ENCODE measurements at regions not wholly inside any gene's neighbourhood (a gene's known extent, or its start where the extent isn't known, plus 50 kb on each side); places are given as distances from the start of the nearest gene placed in this dataset.

- Histone ChIP-seq H4K20me1 (ENCODE audit: control insufficient read depth, extremely low read depth, insufficient read depth, low read length) (no peaks in the 10 kb centered on the region), H3K27ac (ENCODE audit: control insufficient read depth, insufficient read depth, low read length) (no peak overlapping the region), H3K4me2 (ENCODE audit: control insufficient read depth, extremely low read depth, insufficient read depth, low read depth, low read length) (no peak overlapping the region), H3K4me1 (ENCODE audit: control insufficient read depth, extremely low read depth, insufficient read depth, low read length) (peaks cover 16% of the 10 kb centered on the region), H3K9me3 (ENCODE audit: control insufficient read depth, low read depth, low read length) (no peaks in the 10 kb centered on the region), H3K79me2 (ENCODE audit: control insufficient read depth, insufficient read depth, low read length) (no peaks in the 10 kb centered on the region), H3K4me3 (ENCODE audit: control insufficient read depth in 2 of 3, extremely low read depth in 1 of 3, insufficient read depth in 2 of 3, low read depth in 1 of 3, low read length in 3 of 3) (no peak overlapping the region), H2AFZ (ENCODE audit: control insufficient read depth, low read length) (no peak overlapping the region), H3K27me3 (ENCODE audit: control insufficient read depth, extremely low read depth, insufficient read depth, low read length) (no peaks in the 10 kb centered on the region), H3K9ac (ENCODE audit: control insufficient read depth, extremely low read depth, insufficient read depth, low read length) (no peak overlapping the region), H3K36me3 (ENCODE audit: control insufficient read depth in 2 of 2, extremely low read depth in 1 of 2, insufficient read depth in 2 of 2, low read length in 2 of 2) (no peaks in the 10 kb centered on the region), H3K9me1 (ENCODE audit: control insufficient read depth, extremely low read depth, insufficient read depth, low read length) (no peaks in the 10 kb centered on the region)
- dilution Hi-C loops (cut with MboI; ENCODE audit: extremely low pct_ligation_motif_present, low sequenced_read_pairs), result no loop called here
- DNase-seq (ENCODE audit: low read depth, low spot score) (no peak), FAIRE-seq (no peak)
- TF ChIP-seq EZH2 (IDR thresholded peaks at IDR 0.05; ENCODE audit: low read length) (no peak), CTCF (optimal IDR thresholded peaks at IDR 0.05 in 1 of 3, IDR thresholded peaks at IDR 0.05 in 1 of 3, conservative IDR thresholded peaks at IDR 0.05 in 1 of 3; ENCODE audit: extremely low read depth in 1 of 3, insufficient read depth in 2 of 3, low read length in 3 of 3) (no peak)
Measured at GRCh38 chr10:121291823-121292222, 306.4 kb downstream of the FGFR2 start.

GRCh38 chr10:121292321-121292720 lies 305.9 kb downstream of the FGFR2 start:
- H3K4me1 ChIP-seq (ENCODE audit: control insufficient read depth, extremely low read depth, insufficient read depth, low read length), result peaks cover 15% of the 10 kb centered on the region
- no peaks in the 10 kb centered on the region for H4K20me1 ChIP-seq (ENCODE audit: control insufficient read depth, extremely low read depth, insufficient read depth, low read length)
- no peak for TF ChIP-seq CTCF (optimal IDR thresholded peaks at IDR 0.05 in 1 of 3, IDR thresholded peaks at IDR 0.05 in 1 of 3, conservative IDR thresholded peaks at IDR 0.05 in 1 of 3; ENCODE audit: extremely low read depth in 1 of 3, insufficient read depth in 2 of 3, low read length in 3 of 3)
- TF ChIP-seq EZH2 (IDR thresholded peaks at IDR 0.05; ENCODE audit: low read length), result no peak
- no peaks in the 10 kb centered on the region for H3K27me3 ChIP-seq (ENCODE audit: control insufficient read depth, extremely low read depth, insufficient read depth, low read length)
- H3K9me3 ChIP-seq (ENCODE audit: control insufficient read depth, low read depth, low read length), result no peaks in the 10 kb centered on the region
- DNase-seq (ENCODE audit: low read depth, low spot score), result no peak
- H3K9me1 ChIP-seq (ENCODE audit: control insufficient read depth, extremely low read depth, insufficient read depth, low read length), result no peaks in the 10 kb centered on the region
- no peak overlapping the region for H3K4me2 ChIP-seq (ENCODE audit: control insufficient read depth, extremely low read depth, insufficient read depth, low read depth, low read length)
- no peaks in the 10 kb centered on the region for H3K79me2 ChIP-seq (ENCODE audit: control insufficient read depth, insufficient read depth, low read length)
- no peak overlapping the region for H2AFZ ChIP-seq (ENCODE audit: control insufficient read depth, low read length)
- dilution Hi-C loops (cut with MboI; ENCODE audit: extremely low pct_ligation_motif_present, low sequenced_read_pairs), result no loop called here
- no peak overlapping the region for H3K27ac ChIP-seq (ENCODE audit: control insufficient read depth, insufficient read depth, low read length)
- no peak for FAIRE-seq
- H3K4me3 ChIP-seq (ENCODE audit: control insufficient read depth in 2 of 3, extremely low read depth in 1 of 3, insufficient read depth in 2 of 3, low read depth in 1 of 3, low read length in 3 of 3), result no peak overlapping the region
- no peaks in the 10 kb centered on the region for H3K36me3 ChIP-seq (ENCODE audit: control insufficient read depth in 2 of 2, extremely low read depth in 1 of 2, insufficient read depth in 2 of 2, low read length in 2 of 2)
- H3K9ac ChIP-seq (ENCODE audit: control insufficient read depth, extremely low read depth, insufficient read depth, low read length), result no peak overlapping the region
